ENCODE measurements at regions not wholly inside any gene's neighbourhood (a gene's known extent, or its start where the extent isn't known, plus 50 kb on each side); places are given as distances from the start of the nearest gene placed in this dataset.
"Not testable (repeated sequence)": the region's sequence is repeated elsewhere in the genome, so short reads cannot be mapped to it uniquely, and the experiment has no call there.

GRCh38 chr2:47964277-47964676 lies 58.0 kb upstream of the FBXO11 start:
- intact Hi-C loops (cut with DNase I): no loop called here
- DNase-seq: no peak

- intact Hi-C loops (cut with DNase I): no loop called here
- DNase-seq: no peak
Measured at GRCh38 chr2:47964722-47965434, 58.6 kb upstream of the FBXO11 start.

- DNase-seq; intact Hi-C loops (cut with DNase I): not testable (repeated sequence)
Measured at GRCh38 chr2:47976728-47977127, 70.4 kb upstream of the FBXO11 start.

- intact Hi-C loops (cut with DNase I): no loop called here
- DNase-seq: no peak
Measured at GRCh38 chr2:47984041-47984440, 77.7 kb upstream of the FBXO11 start.

GRCh38 chr2:47990503-47990902 lies 84.2 kb upstream of the FBXO11 start:
- intact Hi-C loops (cut with DNase I): no loop called here
- DNase-seq: no peak

- no peak for DNase-seq
- intact Hi-C loops (cut with DNase I): no loop called here
Measured at GRCh38 chr2:47992671-47993070, 86.4 kb upstream of the FBXO11 start.

- DNase-seq: no peak
- intact Hi-C loops (cut with DNase I): no loop called here
Measured at GRCh38 chr2:47996808-47997207, 90.5 kb upstream of the FBXO11 start.

- intact Hi-C loops (cut with DNase I): no loop called here
- DNase-seq: no peak
Measured at GRCh38 chr2:47999512-47999911, 93.2 kb upstream of the FBXO11 start.

GRCh38 chr2:48001498-48001897 lies 95.2 kb upstream of the FBXO11 start:
- no peak for DNase-seq
- intact Hi-C loops (cut with DNase I): no loop called here

GRCh38 chr2:48006094-48006493 lies 99.8 kb upstream of the FBXO11 start:
- DNase-seq: no peak
- intact Hi-C loops (cut with DNase I): no loop called here

GRCh38 chr2:48007699-48008268 lies 101.5 kb upstream of the FBXO11 start:
- intact Hi-C loops (cut with DNase I): no loop called here
- no peak for DNase-seq

- intact Hi-C loops (cut with DNase I): no loop called here
- DNase-seq: no peak
Measured at GRCh38 chr2:48009256-48009655, 103.0 kb upstream of the FBXO11 start.

GRCh38 chr2:48015421-48015820 lies 109.1 kb upstream of the FBXO11 start:
- peak in 1 of 10 donors; percentile 14 for DNase-seq
- intact Hi-C loops (cut with DNase I): no loop called here

GRCh38 chr2:48016225-48017019 lies 110.1 kb upstream of the FBXO11 start:
- DNase-seq: no peak

GRCh38 chr2:48017136-48017535 lies 110.8 kb upstream of the FBXO11 start:
- DNase-seq: peak in 1 of 10 donors; percentile 40
- intact Hi-C loops (cut with DNase I): no loop called here

More at GRCh38 chr2:48016225-48017019, 110.1 kb upstream of the FBXO11 start:
- intact Hi-C loops (cut with DNase I): no loop called here

- no peak for DNase-seq
- intact Hi-C loops (cut with DNase I): no loop called here
Measured at GRCh38 chr2:48018480-48018879, 112.2 kb upstream of the FBXO11 start.

GRCh38 chr2:48026865-48027264 lies 120.6 kb upstream of the FBXO11 start:
- intact Hi-C loops (cut with DNase I): no loop called here
- no peak for DNase-seq

- intact Hi-C loops (cut with DNase I): no loop called here
- DNase-seq: no peak
Measured at GRCh38 chr2:48032765-48033164, 126.5 kb upstream of the FBXO11 start.

GRCh38 chr2:48034295-48034694 lies 128.0 kb upstream of the FBXO11 start:
- DNase-seq: no peak
- intact Hi-C loops (cut with DNase I): no loop called here

GRCh38 chr2:48036312-48036711 lies 130.0 kb upstream of the FBXO11 start:
- DNase-seq: no peak
- intact Hi-C loops (cut with DNase I): no loop called here

- DNase-seq: no peak
- intact Hi-C loops (cut with DNase I): no loop called here
Measured at GRCh38 chr2:48039209-48039990, 133.1 kb upstream of the FBXO11 start.

Data from posterior cingulate gyrus (tissue), 11 donors.